ENCODE measurements at regions not wholly inside any gene's neighbourhood (a gene's known extent, or its start where the extent isn't known, plus 50 kb on each side); places are given as distances from the start of the nearest gene placed in this dataset.

- TF ChIP-seq POLR2A (IDR thresholded peaks at IDR 0.05; ENCODE audit: low read length) (no peak), GATA1 (IDR thresholded peaks at IDR 0.05; ENCODE audit: low read depth, low read length) (no peak)
Measured at GRCh38 chr10:88108115-88108610, 244.7 kb downstream of the PTEN start.

Measured in erythroblast (primary cell).